NB4 (cell line): ENCODE measurements at regions not wholly inside any gene's neighbourhood (a gene's known extent, or its start where the extent isn't known, plus 50 kb on each side); places are given as distances from the start of the nearest gene placed in this dataset.

Experiments used
- CTCF ChIP-seq: IDR thresholded peaks from one replicate; pipeline ENCODE4 v1.5.1; 2012; ENCODE audit warnings: low read depth, low read length
- MYC ChIP-seq: IDR thresholded peaks from 2 replicates; pipeline ENCODE4 v1.6.1; 2011; ENCODE audit warnings: low read depth, low read length
- POLR2A ChIP-seq: IDR thresholded peaks from 2 replicates; pipeline ENCODE4 v1.6.1; 2011; ENCODE audit warnings: mild to moderate bottlenecking; ENCODE audit not compliant: insufficient read length; ENCODE audit errors: extremely low read depth
- TF ChIP-seq, protein P1 (sequence below): IDR thresholded peaks from 2 replicates; pipeline ENCODE4 v1.6.1; 2011; ENCODE audit warnings: low read depth, low read length

- TF ChIP-seq, protein P1, sequence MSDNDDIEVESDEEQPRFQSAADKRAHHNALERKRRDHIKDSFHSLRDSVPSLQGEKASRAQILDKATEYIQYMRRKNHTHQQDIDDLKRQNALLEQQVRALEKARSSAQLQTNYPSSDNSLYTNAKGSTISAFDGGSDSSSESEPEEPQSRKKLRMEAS = no peak
- TF ChIP-seq CTCF = no peak
- no peak for TF ChIP-seq POLR2A
- no peak for TF ChIP-seq MYC
Observed at GRCh38 chr21:36542312-36543101, 62.6 kb upstream of the CLDN14 start.
